Esophagus squamous epithelium (tissue), 5 donors: ENCODE measurements at regions not wholly inside any gene's neighbourhood (a gene's known extent, or its start where the extent isn't known, plus 50 kb on each side); places are given as distances from the start of the nearest gene placed in this dataset.
"Not testable (repeated sequence)": the region's sequence is repeated elsewhere in the genome, so short reads cannot be mapped to it uniquely, and the experiment has no call there.

Source experiments
- DNase-seq: peaks from one replicate; lab custom pipeline; 2025; lab: John Stamatoyannopoulos, UW
- H3K27ac ChIP-seq, 4 donors: fragments of 200-600 bp; sonication (generic); one replicate each; pipeline ENCODE4 v1.5.1; 2016 to 2019; ENCODE audit warnings: mild to moderate bottlenecking in 1 of 4
- H3K27me3 ChIP-seq, 4 donors: fragments of 200-600 bp; sonication (generic); 1 replicate in 3 of 4; 2 replicates in 1 of 4; pipeline versions ENCODE4 v1.5.1 to v1.6.0; 2017 to 2021; ENCODE audit warnings: antibody characterized with exemption in 1 of 4
- H3K36me3 ChIP-seq, 3 donors: fragments of 200-600 bp; sonication (generic); one replicate each; pipeline ENCODE4 v1.5.1; 2016 to 2019
- H3K4me1 ChIP-seq, 3 donors: fragments of 200-600 bp; sonication (generic); one replicate each; pipeline ENCODE4 v1.5.1; 2017 to 2019
- H3K4me3 ChIP-seq, 4 donors: fragments of 200-600 bp; sonication (generic); 1 replicate in 3 of 4; 2 replicates in 1 of 4; pipeline ENCODE4 v1.5.1; 2016 to 2019; ENCODE audit warnings: mild to moderate bottlenecking in 2 of 4, moderate library complexity in 1 of 4
- H3K9me3 ChIP-seq, 3 donors: fragments of 200-600 bp; sonication (generic); one replicate each; pipeline ENCODE4 v1.5.1; 2016 to 2019
- CTCF ChIP-seq, 6 experiments: fragments of 450-650 bp in 4 of 6; fragments of 200-600 bp in 2 of 6; sonication (generic) in 2 of 6; IDR thresholded peaks; one replicate each; pipeline ENCODE4 v1.5.1; 2016 to 2019; ENCODE audit warnings: antibody characterized with exemption in 6 of 6, mild to moderate bottlenecking in 4 of 6, moderate library complexity in 4 of 6
- POLR2A ChIP-seq, 4 donors: fragments of 450-650 bp; IDR thresholded peaks; one replicate each; pipeline ENCODE4 v1.6.1; 2017; ENCODE audit warnings: antibody characterized with exemption in 4 of 4, mild to moderate bottlenecking in 4 of 4, moderate library complexity in 3 of 4
- WGBS, 2 donors: methylation state at CpG; one replicate each; pipeline ENCODE4 v1.1.5; 2018; 5-methylcytosine and 5-hydroxymethylcytosine counted together
- intact Hi-C: fragments of 100-400 bp; cut with DNase I; formaldehyde crosslinking; loops from one replicate; pipeline ENCODE4 v1.15.0; 2022
- donor health status: DM: yes; HTN: yes; CAD: no.

- H3K27ac ChIP-seq, DNase-seq, H3K36me3 ChIP-seq, intact Hi-C loops, H3K4me3 ChIP-seq, H3K4me1 ChIP-seq, H3K9me3 ChIP-seq, H3K27me3 ChIP-seq: not testable (repeated sequence)
- 93 to 95% methylated on average over 6 of the region's 6 CpGs for WGBS, 2 donors
Measured at GRCh38 chrX:40788698-40789097, 53.4 kb upstream of the MED14 start.

GRCh38 chrX:40792433-40792832 is 57.1 kb upstream of the MED14 start:
- H3K27me3 ChIP-seq, result no peaks in the 10 kb centered on the region
- H3K4me1 ChIP-seq, result peaks cover 0 to 13% (median 3%) of the 10 kb centered on the region in 3 donors
- 40% methylated on average over 1 of the region's 1 CpG; no CpG with 5 or more reads in 1 of the 2 donors for WGBS, 2 donors
- no peak overlapping the region for H3K27ac ChIP-seq
- H3K9me3 ChIP-seq, result no peaks in the 10 kb centered on the region
- H3K4me3 ChIP-seq, result no peak overlapping the region
- H3K36me3 ChIP-seq, result no peaks in the 10 kb centered on the region
- intact Hi-C loops, result loop anchor here (10.0 kb wide), 1 partner anchor 138 kb away; no protein-coding TSS in a partner anchor
- no peak for DNase-seq
- no peak for TF ChIP-seq POLR2A (IDR thresholded peaks at IDR 0.05)
- no peak for TF ChIP-seq CTCF (IDR thresholded peaks at IDR 0.05)

DNA sequence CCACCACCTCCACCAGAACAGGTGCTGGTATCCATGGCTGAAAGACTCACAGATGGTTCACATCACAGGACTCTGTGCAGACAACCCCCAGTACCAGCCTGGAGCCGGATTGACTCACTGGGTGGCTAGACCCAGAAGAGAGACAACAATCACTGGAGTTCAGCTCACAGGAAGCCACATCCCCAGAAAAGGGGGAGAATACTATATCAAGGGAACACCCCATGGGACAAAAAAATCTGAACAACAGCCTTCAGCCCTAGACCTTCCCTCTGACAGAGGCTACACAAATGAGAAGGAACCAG is 59.4 kb upstream of the MED14 start:
- intact Hi-C loops, result loop anchor here (10.0 kb wide), 1 partner anchor 140 kb away; no protein-coding TSS in a partner anchor
- not testable (repeated sequence) for DNase-seq
- no CpG with 5 or more reads among the region's 1 CpG for WGBS, 2 donors

DNA sequence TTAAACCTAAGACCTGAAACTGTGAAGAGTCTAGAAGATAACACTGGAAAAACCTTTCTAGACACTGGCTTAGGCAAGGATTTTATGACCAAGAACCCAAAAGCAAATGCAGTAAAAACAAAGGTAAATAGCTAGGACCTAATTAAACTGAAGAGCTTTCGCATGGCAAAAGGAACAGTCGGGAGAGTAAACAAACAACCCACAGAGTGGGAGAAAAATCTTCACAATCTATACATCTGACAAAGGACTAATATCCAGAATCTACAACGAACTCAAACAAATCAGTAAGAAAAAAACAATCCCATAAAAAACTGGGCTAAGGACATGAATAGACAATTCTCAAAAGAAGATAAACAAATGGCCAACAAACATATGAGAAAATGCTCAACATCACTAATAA is 64.4 kb upstream of the MED14 start:
- not testable (repeated sequence) for H3K27ac ChIP-seq, DNase-seq, H3K4me1 ChIP-seq, H3K9me3 ChIP-seq, H3K4me3 ChIP-seq, H3K36me3 ChIP-seq, H3K27me3 ChIP-seq
- WGBS, 2 donors, result 72 to 74% methylated on average over 3 of the region's 3 CpGs
- intact Hi-C loops, result loop anchor here (10.0 kb wide), 1 partner anchor 145 kb away; no protein-coding TSS in a partner anchor

More for the DNA sequence above, 59.4 kb upstream of the MED14 start:
- H3K4me3 ChIP-seq, H3K36me3 ChIP-seq, H3K27me3 ChIP-seq, H3K9me3 ChIP-seq: not testable (repeated sequence)
- peak overlapping the region in 3 of 4 donors; percentile 39 to 64 (median 59) for H3K27ac ChIP-seq
- H3K4me1 ChIP-seq, result peaks cover 0 to 13% (median 3%) of the 10 kb centered on the region in 3 donors

GRCh38 chrX:40805404-40805803 is 70.1 kb upstream of the MED14 start:
- DNase-seq, result no peak
- Histone ChIP-seq H3K9me3 (no peaks in the 10 kb centered on the region), H3K4me3 (no peak overlapping the region), H3K36me3 (no peaks in the 10 kb centered on the region), H3K4me1 (no peaks in the 10 kb centered on the region), H3K27me3 (no peaks in the 10 kb centered on the region), H3K27ac (no peak overlapping the region)
- intact Hi-C loops, result no loop called here
- TF ChIP-seq POLR2A (IDR thresholded peaks at IDR 0.05) (no peak), CTCF (IDR thresholded peaks at IDR 0.05) (no peak)
- 70 to 84% methylated on average over 2 to 5 of the region's 13 CpGs for WGBS, 2 donors

DNA sequence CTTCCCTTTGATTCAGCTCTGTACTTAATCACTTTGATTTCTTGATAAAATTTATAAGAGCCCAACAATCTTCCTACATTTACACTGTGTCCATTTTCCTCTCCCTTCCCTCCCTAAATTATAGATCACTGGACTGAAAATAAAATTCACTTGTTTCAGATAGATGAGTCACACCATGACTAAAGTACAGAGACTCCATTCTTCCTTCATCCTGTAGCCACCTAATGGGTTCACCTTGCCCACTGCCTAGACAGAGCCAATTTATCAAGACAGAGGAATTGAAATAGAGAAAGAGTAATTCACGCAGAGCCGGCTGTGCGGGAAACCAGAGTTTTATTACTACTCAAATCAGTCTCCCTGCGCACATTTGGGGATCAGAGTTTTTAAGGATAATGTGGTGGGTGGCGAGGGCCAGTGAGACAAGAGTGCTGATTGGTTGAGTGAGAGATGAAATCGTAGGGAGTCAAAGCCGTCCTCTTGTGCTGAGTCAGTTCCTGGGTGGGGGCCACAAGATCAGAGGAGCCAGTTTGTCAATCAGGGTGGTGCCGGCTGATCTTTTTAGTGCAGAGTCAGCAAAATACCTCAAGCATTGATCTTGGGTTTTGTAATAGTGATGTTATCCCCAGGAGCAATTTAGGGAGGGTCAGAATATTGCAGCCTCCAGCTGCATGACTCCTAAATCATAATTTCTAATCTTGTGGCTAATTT is 71.3 kb upstream of the MED14 start:
- TF ChIP-seq POLR2A (IDR thresholded peaks at IDR 0.05), result no peak
- no peak for TF ChIP-seq CTCF (IDR thresholded peaks at IDR 0.05)
- intact Hi-C loops, result no loop called here
- no peaks in the 10 kb centered on the region for H3K36me3 ChIP-seq
- 60 to 81% methylated on average over 8 of the region's 8 CpGs for WGBS, 2 donors
- H3K9me3 ChIP-seq, result no peaks in the 10 kb centered on the region
- H3K4me3 ChIP-seq, result no peak overlapping the region
- DNase-seq, result no peak
- no peaks in the 10 kb centered on the region for H3K4me1 ChIP-seq
- no peak overlapping the region for H3K27ac ChIP-seq
- no peaks in the 10 kb centered on the region for H3K27me3 ChIP-seq
